Astrocyte of the spinal cord (primary cell): ENCODE measurements at regions not wholly inside any gene's neighbourhood (a gene's known extent, or its start where the extent isn't known, plus 50 kb on each side); places are given as distances from the start of the nearest gene placed in this dataset.
"Not testable (repeated sequence)": the region's sequence is repeated elsewhere in the genome, so short reads cannot be mapped to it uniquely, and the experiment has no call there.

ENCODE experiments used
- DNase-seq: peaks from one replicate; pipeline ENCODE4 v3.0.0; 2011; ENCODE audit warnings: low read depth, low spot score
- H3K4me3 ChIP-seq: 2 replicates; pipeline ENCODE4 v1.5.1; 2011; ENCODE audit warnings: low read depth, mild to moderate bottlenecking, low read length, moderate library complexity
- in situ Hi-C: cut with HindIII; loops from 2 replicates; pipeline ENCODE4 v1.10.0; 2017; ENCODE audit warnings: low sequenced_read_pairs
- TF ChIP-seq, protein P1 (sequence below): IDR thresholded peaks from 2 replicates; pipeline ENCODE4 v1.5.1; 2012; ENCODE audit warnings: low read depth, mild to moderate bottlenecking, low read length, inconsistent platforms

DNA sequence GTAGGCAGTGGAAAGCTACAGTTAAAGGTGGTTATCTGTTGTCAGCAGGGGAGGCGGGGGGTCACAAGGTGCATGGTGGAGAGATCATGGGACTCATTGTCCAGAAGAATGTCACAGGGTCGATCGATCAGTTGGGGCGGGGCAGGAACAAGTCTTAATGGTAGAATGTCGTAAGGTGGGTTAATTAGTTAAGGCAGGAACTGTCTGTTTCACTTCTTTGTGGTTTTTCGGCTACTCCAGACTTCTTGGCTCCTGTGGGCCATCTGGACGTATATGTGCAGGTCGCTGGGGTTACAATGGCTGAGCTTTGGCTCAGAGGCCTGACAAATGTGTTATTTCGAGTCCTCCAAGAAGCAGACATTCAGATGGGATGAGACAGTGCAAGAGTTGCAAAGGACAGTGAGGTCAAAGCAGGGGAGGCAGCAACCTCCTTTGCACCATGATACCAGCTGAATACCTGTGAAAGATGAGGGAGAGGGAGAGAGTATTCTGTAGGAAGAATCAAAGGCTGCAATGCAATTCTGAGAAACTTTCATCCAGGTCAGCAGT, 246.9 kb upstream of the TMEM132C start:
- no peak overlapping the region for H3K4me3 ChIP-seq
- TF ChIP-seq, protein P1, sequence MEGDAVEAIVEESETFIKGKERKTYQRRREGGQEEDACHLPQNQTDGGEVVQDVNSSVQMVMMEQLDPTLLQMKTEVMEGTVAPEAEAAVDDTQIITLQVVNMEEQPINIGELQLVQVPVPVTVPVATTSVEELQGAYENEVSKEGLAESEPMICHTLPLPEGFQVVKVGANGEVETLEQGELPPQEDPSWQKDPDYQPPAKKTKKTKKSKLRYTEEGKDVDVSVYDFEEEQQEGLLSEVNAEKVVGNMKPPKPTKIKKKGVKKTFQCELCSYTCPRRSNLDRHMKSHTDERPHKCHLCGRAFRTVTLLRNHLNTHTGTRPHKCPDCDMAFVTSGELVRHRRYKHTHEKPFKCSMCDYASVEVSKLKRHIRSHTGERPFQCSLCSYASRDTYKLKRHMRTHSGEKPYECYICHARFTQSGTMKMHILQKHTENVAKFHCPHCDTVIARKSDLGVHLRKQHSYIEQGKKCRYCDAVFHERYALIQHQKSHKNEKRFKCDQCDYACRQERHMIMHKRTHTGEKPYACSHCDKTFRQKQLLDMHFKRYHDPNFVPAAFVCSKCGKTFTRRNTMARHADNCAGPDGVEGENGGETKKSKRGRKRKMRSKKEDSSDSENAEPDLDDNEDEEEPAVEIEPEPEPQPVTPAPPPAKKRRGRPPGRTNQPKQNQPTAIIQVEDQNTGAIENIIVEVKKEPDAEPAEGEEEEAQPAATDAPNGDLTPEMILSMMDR = no peak
- in situ Hi-C loops = no loop called here
- DNase-seq = no peak

- in situ Hi-C loops = no loop called here
- TF ChIP-seq, protein P1 = no peak
- no peak for DNase-seq
Measured at GRCh38 chr12:128021561-128021960, 245.4 kb upstream of the TMEM132C start.

GRCh38 chr12:128025589-128026245, 241.3 kb upstream of the TMEM132C start:
- in situ Hi-C loops = no loop called here
- TF ChIP-seq, protein P1 = no peak

More at GRCh38 chr12:128021561-128021960, 245.4 kb upstream of the TMEM132C start:
- no peak overlapping the region for H3K4me3 ChIP-seq

DNA sequence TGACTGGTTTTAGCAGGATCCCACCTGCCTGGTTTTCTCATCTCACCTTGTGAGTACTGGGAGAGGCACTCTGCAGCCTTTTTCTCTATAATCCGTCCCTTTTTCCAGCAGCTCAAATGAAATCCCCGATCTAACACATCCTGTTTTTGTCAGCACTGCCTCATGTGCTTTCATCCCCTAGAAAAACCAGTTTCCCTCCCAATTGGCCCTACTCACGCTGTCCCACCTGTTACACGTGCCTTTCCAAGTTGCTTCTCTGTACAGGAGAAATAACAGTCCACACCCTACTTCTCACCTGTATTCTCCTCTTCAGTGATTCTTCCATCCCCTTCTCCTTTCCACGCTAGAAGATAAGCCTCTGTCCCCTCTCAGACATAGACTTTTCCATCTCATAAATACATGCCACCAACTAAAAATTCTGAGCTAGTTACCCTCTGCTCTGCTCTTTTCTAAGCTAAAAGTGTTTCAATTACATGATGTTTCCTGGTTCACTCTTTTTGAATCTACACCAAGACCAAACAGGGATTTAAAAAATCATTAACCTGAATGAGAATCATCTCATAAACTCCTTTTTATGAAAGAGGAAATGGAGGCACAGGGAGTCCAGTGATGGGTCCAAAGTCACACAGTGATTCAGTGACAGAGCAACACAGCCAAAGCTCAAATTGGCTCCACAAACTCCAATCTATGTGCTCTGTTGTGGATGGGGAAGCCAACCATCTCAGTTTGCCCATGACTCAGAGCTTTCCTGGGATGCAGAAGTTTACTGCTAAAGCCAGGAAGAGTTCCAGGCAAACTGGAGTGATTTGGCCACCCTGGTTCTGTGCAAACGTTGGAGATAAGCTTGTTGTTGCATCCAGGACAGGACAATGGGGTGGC, 240.0 kb upstream of the TMEM132C start:
- no peak for DNase-seq
- no peak overlapping the region for H3K4me3 ChIP-seq
- in situ Hi-C loops = no loop called here
- TF ChIP-seq, protein P1 = no peak

More at GRCh38 chr12:128025589-128026245, 241.3 kb upstream of the TMEM132C start:
- H3K4me3 ChIP-seq = no peak overlapping the region
- peak; percentile 9 for DNase-seq

DNA sequence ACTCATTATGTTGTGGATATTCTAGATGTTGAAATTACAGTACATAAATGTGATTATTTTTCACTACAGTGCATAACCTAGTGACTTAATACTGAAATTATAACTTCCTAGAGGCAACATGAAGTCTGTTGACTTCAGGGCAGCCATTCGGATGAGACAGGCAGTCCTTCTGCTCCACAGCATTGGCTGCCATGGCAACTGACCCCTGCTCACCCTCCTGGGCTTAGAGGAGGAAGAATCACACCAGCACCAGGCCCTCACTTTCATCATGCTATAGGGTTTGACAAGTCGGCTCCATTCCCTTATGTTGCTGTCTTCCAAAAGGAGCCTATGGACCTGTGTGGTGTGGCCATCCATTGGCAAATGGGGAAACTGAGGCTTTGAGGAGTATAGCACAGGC, 233.5 kb upstream of the TMEM132C start:
- no peak for DNase-seq
- no peak overlapping the region for H3K4me3 ChIP-seq
- TF ChIP-seq, protein P1 = no peak
- in situ Hi-C loops = no loop called here

DNA sequence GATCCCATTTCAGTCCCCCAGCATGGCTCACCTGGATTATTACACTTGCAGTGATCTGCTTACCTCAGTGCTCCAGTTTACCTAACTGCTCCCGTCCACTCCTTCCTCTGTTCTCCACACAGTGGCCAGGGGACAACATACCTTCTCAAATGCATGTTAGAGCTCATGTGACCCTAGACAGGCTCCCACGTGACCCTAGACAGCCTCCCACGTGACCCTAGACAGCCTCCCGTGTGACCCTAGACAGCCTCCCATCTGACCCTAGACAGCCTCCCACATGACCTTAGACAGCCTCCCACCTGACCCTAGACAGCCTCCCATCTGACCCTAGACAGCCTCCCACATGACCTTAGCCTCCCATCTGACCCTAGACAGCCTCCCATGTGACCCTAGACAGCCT, 226.0 kb upstream of the TMEM132C start:
- TF ChIP-seq, protein P1 = no peak
- in situ Hi-C loops = no loop called here
- DNase-seq = no peak
- H3K4me3 ChIP-seq = no peak overlapping the region

DNA sequence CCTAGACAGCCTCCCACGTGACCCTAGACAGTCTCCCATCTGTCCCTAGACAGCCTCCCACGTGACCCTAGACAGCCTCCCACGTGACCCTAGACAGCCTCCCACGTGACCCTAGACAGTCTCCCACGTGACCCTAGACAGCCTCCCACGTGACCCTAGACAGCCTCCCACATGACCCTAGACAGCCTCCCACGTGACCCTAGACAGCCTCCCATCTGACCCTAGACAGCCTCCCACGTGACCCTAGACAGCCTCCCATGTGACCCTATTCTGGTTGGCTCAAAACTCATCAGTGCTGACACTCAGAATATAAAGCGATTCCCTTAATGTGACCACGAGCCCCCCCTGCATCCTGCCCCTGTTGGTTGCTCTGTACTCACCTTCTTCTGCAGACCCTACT, 224.7 kb upstream of the TMEM132C start:
- in situ Hi-C loops, H3K4me3 ChIP-seq, DNase-seq: not testable (repeated sequence)
